ENCODE measurements at regions not wholly inside any gene's neighbourhood (a gene's known extent, or its start where the extent isn't known, plus 50 kb on each side); places are given as distances from the start of the nearest gene placed in this dataset.

DNA sequence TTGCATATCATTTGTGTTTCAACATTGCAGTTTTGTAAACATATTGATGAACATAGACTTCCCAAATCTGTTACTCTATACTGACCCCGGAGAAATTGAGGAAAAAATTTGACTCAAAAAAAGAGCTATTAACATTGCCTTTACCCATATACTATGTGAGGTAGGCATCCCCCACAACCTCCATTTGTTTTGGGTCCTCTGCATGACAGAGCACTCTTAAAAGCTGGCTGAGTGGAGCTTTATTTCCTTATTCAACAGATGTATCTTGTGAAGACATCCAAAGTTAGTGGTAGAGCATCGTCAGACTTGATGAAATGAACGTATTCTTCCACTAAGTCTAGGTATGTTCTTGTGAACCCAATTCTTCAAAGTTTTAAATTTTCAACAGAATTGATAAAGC is 310.5 kb downstream of the CDH9 start:
- Mint-ChIP-seq H3K27me3 (no peaks in the 10 kb centered on the region), H3K36me3 (no peaks in the 10 kb centered on the region), H3K27ac (no peak overlapping the region), H3K4me3 (no peak overlapping the region), H3K4me1 (no peaks in the 10 kb centered on the region), H3K9me3 (peaks cover 3 to 17% (median 6%) of the 10 kb centered on the region in 3 donors)

DNA sequence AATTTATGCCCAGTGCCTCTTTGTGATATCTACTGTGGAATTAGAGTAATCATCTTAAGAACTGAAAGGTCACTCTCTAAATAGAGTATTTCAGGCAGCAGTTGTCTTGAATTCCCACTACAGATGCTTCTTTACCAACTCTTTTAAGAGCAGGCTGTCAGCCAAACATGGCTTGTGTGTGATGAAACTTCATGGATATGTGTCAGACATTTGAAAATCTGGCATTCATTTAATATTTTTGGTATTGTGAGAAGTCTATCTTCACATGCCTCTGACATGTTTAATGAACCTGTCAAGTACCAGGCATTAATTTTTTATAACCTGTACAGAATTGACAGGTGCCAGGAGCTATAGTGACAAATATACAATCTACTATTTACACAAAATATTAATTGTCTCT is 318.6 kb downstream of the CDH9 start:
- Mint-ChIP-seq H3K9me3 (peaks cover 2 to 10% (median 2%) of the 10 kb centered on the region in 3 donors), H3K4me3 (no peak overlapping the region), H3K36me3 (no peaks in the 10 kb centered on the region), H3K4me1 (no peaks in the 10 kb centered on the region), H3K27me3 (no peaks in the 10 kb centered on the region), H3K27ac (no peak overlapping the region)

DNA sequence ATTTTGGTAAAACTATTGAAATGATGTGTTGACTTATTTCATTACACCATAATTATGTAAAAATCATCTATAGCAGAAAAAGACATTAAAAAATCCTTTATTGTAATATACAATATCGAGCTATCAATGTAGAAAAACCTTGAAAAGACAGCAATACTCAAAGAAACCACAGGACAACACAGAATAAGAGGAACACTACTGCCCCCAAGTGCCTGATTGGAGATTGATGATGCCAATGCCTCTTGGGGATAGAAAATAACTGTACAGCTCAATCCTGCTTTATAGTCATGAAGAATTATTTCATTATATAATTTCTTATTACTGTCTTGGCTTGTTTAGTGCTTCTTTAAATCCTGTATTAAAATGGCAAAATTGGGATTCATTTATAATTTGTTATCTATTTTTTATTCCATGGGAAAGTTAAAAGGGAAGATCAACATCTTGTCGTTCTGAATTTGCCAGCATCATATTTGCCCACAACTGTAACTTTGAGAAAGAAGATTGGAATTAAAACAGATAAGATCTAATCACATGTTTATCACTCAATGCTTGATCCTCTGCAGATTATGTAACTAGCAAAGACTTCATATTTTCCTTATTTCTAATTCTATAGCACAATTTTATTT is 337.5 kb downstream of the CDH9 start:
- no peak overlapping the region for H3K4me3 Mint-ChIP-seq

DNA sequence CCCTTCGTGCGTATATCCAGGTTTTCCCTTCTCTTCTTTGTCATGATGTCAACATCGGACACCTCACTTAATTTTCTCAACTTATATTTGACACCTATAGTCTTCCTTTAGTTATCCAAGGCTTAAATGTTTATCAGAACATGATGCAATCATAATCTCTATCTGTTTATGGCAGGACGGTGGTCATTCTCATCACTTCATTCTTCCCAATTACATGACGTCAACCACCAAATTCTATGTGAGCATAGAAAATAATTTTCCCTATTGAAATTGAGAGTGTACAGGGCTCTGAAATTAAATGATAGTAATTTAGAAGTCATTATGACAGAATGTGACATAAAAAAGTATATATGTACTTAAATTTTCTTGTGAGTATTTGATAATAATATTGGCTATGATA is 345.4 kb downstream of the CDH9 start:
- Mint-ChIP-seq H3K4me1 (no peaks in the 10 kb centered on the region), H3K27me3 (no peaks in the 10 kb centered on the region), H3K36me3 (no peaks in the 10 kb centered on the region), H3K27ac (no peak overlapping the region), H3K9me3 (peaks cover 3 to 9% (median 3%) of the 10 kb centered on the region in 3 donors), H3K4me3 (no peak overlapping the region)

More for the DNA sequence above, 337.5 kb downstream of the CDH9 start:
- Mint-ChIP-seq H3K4me1 (no peaks in the 10 kb centered on the region), H3K9me3 (peaks cover 3 to 6% (median 6%) of the 10 kb centered on the region in 3 donors), H3K27me3 (no peaks in the 10 kb centered on the region), H3K27ac (no peak overlapping the region), H3K36me3 (no peaks in the 10 kb centered on the region)

- H3K4me3 Mint-ChIP-seq: no peak overlapping the region
- H3K9me3 Mint-ChIP-seq: peaks cover 1 to 4% (median 3%) of the 10 kb centered on the region in 3 donors
Observed at GRCh38 chr5:26691486-26691885, 346.9 kb downstream of the CDH9 start.

DNA sequence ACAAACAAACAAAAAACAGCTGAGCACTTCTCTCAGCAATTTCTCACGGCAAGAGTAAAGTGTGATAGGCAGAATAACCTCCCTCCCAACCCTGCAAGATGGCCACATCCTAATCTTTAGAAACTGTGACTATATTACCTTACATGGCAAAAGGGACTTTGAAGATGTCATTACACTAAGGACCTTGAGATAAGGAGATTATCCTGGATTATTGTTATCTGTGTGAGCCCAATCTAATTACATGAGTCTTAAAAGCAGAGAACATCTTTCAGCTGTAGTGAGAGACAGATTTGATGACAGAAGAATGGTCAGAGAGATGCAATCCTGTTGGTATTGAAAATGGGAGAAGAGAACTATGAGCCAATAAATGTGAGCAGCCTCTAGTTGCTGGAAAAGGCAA is 347.9 kb downstream of the CDH9 start:
- no peak overlapping the region for H3K4me3 Mint-ChIP-seq
- H3K27me3 Mint-ChIP-seq: no peaks in the 10 kb centered on the region
- H3K27ac Mint-ChIP-seq: no peak overlapping the region
- no peaks in the 10 kb centered on the region for H3K4me1 Mint-ChIP-seq
- H3K36me3 Mint-ChIP-seq: no peaks in the 10 kb centered on the region
- H3K9me3 Mint-ChIP-seq: peaks cover 3 to 4% (median 3%) of the 10 kb centered on the region in 3 donors

More at GRCh38 chr5:26691486-26691885, 346.9 kb downstream of the CDH9 start:
- Mint-ChIP-seq H3K4me1 (no peaks in the 10 kb centered on the region), H3K36me3 (no peaks in the 10 kb centered on the region), H3K27ac (no peak overlapping the region), H3K27me3 (no peaks in the 10 kb centered on the region)

DNA sequence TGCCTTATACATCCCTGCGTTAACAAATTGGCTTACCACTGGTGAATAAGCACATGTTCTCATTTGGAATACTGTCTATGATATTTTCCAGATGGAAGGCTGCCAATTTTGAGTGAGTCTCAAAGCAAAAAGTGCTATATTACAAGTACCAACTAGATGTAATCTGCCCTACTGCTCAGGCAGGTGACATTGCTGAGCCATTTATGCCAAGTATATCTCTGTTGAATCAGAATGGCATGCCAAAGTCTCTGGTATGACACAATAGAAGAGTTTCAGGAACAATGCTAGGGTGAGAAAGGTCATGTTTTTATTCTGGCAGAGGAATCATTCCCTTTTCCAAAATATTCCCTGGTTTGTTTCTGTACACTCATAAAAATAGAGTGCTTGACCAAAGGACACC is 356.5 kb downstream of the CDH9 start:
- H3K27me3 Mint-ChIP-seq: no peaks in the 10 kb centered on the region
- no peaks in the 10 kb centered on the region for H3K4me1 Mint-ChIP-seq
- H3K36me3 Mint-ChIP-seq: no peaks in the 10 kb centered on the region
- no peak overlapping the region for H3K4me3 Mint-ChIP-seq
- peaks cover 4 to 16% (median 9%) of the 10 kb centered on the region in 3 donors for H3K9me3 Mint-ChIP-seq
- no peak overlapping the region for H3K27ac Mint-ChIP-seq

DNA sequence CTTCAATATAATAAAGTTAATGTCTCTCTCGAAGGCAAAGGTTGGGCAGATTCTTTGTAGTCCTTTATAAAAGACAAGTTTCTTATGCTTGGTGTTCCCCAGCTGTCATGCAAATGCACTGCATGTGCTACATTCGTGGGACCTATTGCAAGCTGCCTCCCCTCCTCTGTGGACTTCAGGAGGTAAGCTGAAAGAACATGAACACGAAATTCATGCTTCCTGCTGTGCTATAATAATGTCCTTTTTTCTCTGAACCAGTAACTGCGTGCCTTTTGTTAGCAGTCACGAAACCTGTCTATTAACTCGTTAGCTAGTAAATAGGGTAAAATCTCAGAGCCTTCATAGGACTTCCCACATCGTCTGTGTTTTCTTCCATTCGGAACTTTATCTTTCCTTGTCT is 363.5 kb downstream of the CDH9 start:
- no peak overlapping the region for H3K4me3 Mint-ChIP-seq
- H3K4me1 Mint-ChIP-seq: no peaks in the 10 kb centered on the region
- H3K27ac Mint-ChIP-seq: no peak overlapping the region
- no peaks in the 10 kb centered on the region for H3K27me3 Mint-ChIP-seq
- H3K9me3 Mint-ChIP-seq: peaks cover 0 to 6% (median 5%) of the 10 kb centered on the region in 3 donors
- H3K36me3 Mint-ChIP-seq: no peaks in the 10 kb centered on the region

DNA sequence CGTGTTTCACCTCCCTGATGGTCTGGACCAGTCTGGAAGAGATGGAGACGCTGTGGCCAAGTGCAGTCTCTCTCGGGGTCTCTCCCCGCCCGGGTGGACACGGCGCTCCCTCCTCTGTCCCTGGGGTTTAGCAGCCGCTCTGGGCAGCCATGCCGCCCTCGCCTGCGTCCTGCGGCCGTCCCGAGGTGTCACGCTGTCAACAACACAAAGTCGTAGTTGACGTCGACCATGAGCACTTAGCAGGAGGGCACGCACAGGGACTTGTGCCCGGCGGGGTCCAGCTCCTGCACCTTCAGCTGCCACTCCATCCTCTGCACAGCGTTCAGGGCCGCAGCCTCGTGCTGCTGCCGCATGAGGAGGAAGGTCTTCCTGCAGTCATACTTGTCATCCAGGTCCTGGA is 368.9 kb downstream of the CDH9 start:
- Mint-ChIP-seq H3K9me3 (peaks cover 0 to 6% (median 2%) of the 10 kb centered on the region in 3 donors), H3K27me3 (no peaks in the 10 kb centered on the region), H3K27ac (no peak overlapping the region), H3K4me1 (no peaks in the 10 kb centered on the region), H3K4me3 (no peak overlapping the region), H3K36me3 (no peaks in the 10 kb centered on the region)

GRCh38 chr5:26669031-26669430 is 369.4 kb downstream of the CDH9 start:
- no peaks in the 10 kb centered on the region for H3K36me3 Mint-ChIP-seq
- no peak overlapping the region for H3K4me3 Mint-ChIP-seq
- H3K27me3 Mint-ChIP-seq: no peaks in the 10 kb centered on the region
- H3K4me1 Mint-ChIP-seq: no peaks in the 10 kb centered on the region
- H3K9me3 Mint-ChIP-seq: peaks cover 0 to 6% (median 2%) of the 10 kb centered on the region in 3 donors
- no peak overlapping the region for H3K27ac Mint-ChIP-seq

GRCh38 chr5:26666371-26666770 is 372.0 kb downstream of the CDH9 start:
- Mint-ChIP-seq H3K4me3 (no peak overlapping the region), H3K27me3 (no peaks in the 10 kb centered on the region), H3K27ac (no peak overlapping the region), H3K4me1 (no peaks in the 10 kb centered on the region), H3K36me3 (no peaks in the 10 kb centered on the region), H3K9me3 (peaks cover 0 to 3% (median 2%) of the 10 kb centered on the region in 3 donors)

DNA sequence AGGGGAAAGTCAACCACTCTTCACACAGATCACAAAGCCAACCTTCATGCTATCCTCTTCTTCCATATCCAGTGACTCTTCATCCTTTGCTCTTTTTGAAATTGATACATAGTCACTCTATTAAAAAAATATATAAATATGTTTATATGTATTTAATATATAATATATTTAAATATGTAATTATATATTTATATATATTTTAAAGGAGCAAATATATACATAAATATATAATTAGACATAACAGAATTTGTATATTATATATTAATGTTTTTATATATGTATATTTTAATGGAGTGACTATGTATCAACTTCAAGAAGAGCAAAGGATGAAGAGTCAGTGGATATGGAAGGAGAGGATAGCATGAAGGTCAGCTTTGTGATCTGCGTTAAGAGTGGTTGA is 374.9 kb downstream of the CDH9 start:
- Mint-ChIP-seq H3K36me3 (no peaks in the 10 kb centered on the region), H3K27me3 (no peaks in the 10 kb centered on the region), H3K4me1 (no peaks in the 10 kb centered on the region), H3K27ac (no peak overlapping the region), H3K9me3 (peaks cover 0 to 9% (median 2%) of the 10 kb centered on the region in 3 donors), H3K4me3 (no peak overlapping the region)

GRCh38 chr5:26662806-26663360 is 375.5 kb downstream of the CDH9 start:
- no peaks in the 10 kb centered on the region for H3K27me3 Mint-ChIP-seq
- peaks cover 0 to 11% (median 2%) of the 10 kb centered on the region in 3 donors for H3K9me3 Mint-ChIP-seq
- no peak overlapping the region for H3K27ac Mint-ChIP-seq
- no peak overlapping the region for H3K4me3 Mint-ChIP-seq
- no peaks in the 10 kb centered on the region for H3K36me3 Mint-ChIP-seq
- H3K4me1 Mint-ChIP-seq: no peaks in the 10 kb centered on the region

- Mint-ChIP-seq H3K9me3 (peaks cover 4 to 22% (median 4%) of the 10 kb centered on the region in 3 donors), H3K4me3 (no peak overlapping the region), H3K27me3 (no peaks in the 10 kb centered on the region), H3K36me3 (peaks cover 2% of the 10 kb centered on the region), H3K27ac (no peak overlapping the region), H3K4me1 (no peaks in the 10 kb centered on the region)
Observed at GRCh38 chr5:26660116-26660515, 378.3 kb downstream of the CDH9 start.

DNA sequence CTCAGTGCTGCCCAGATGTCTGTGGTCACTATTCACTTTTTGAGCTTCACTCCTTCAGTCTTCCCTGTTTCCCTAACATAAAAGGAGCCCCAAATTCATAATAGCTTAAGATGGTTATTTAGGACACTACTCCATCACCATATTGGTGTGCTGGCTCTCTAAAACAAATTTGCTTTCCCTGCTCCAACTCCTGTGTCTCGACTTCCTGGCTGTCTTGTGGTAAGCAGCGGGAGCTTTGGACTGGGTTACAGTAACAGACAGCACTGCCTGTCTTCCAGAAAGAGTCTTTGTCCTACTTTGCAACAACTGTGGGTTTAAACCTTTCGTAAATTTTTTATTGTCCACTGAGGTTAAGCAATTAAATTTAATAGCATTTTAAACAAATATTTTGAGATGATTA is 389.4 kb downstream of the CDH9 start:
- Mint-ChIP-seq H3K27me3 (no peaks in the 10 kb centered on the region), H3K9me3 (peaks cover 5 to 12% (median 9%) of the 10 kb centered on the region in 3 donors), H3K4me1 (peaks cover 0 to 2% (median 0%) of the 10 kb centered on the region in 3 donors), H3K36me3 (no peaks in the 10 kb centered on the region), H3K27ac (no peak overlapping the region), H3K4me3 (no peak overlapping the region)

GRCh38 chr5:26647781-26648180 is 390.6 kb downstream of the CDH9 start:
- Mint-ChIP-seq H3K27me3 (no peaks in the 10 kb centered on the region), H3K36me3 (no peaks in the 10 kb centered on the region), H3K4me1 (peaks cover 0 to 2% (median 0%) of the 10 kb centered on the region in 3 donors), H3K4me3 (no peak overlapping the region), H3K27ac (no peak overlapping the region), H3K9me3 (peaks cover 5 to 13% (median 9%) of the 10 kb centered on the region in 3 donors)

Data from IgD-negative memory B cell (primary cell).